HG03139 (cell line): ENCODE measurements at regions not wholly inside any gene's neighbourhood (a gene's known extent, or its start where the extent isn't known, plus 50 kb on each side); places are given as distances from the start of the nearest gene placed in this dataset.

Experiments used
- ATAC-seq: cut with Tn5 transposase; IDR thresholded peaks from one replicate; pipeline ENCODE4 v1.9.1; 2021; ENCODE audit not compliant: unreplicated experiment

- no peak for ATAC-seq
These were observed 322.3 kb downstream of the KCNS3 start for GRCh38 chr2:18200771-18201170.

- no peak for ATAC-seq
These were observed 320.2 kb downstream of the KCNS3 start for GRCh38 chr2:18198677-18199076.

GRCh38 chr2:18194161-18194560, 315.7 kb downstream of the KCNS3 start:
- ATAC-seq = no peak

DNA sequence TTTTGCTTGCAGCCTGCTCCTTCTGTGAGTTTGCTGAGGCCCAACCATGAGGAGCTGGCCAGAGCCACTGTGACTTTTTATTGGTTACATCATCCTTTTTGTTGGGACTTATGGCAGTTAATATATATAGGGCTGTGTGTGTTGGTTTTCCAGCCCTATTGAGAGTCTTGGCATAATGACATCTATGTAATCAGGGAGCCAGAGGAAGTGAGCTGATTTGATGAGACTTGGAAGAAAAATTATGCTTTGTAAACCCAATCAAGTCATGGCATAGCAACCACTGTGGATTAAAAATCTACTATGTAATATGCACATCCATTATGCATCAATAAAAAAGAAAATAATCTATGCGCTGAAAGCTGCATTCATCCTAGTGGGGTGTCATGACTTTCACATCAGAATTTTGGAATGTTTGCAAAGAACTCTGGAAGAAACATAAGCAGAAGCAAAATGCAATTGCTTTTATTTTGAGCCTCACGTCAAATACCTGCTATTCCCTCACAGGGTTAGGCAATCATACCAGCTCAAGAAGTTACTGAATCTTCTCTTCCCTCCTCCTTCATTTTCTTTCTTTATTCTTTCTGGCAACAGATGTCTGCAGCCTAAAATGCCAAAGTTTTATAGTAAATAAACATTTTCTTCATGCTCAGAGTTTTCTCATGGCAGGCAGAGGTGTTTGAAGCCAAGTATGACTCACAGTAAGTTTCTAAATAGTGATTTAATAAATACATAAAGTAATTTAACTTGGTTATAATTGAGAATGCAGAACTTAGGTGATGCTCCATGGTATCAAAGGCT, 308.5 kb downstream of the KCNS3 start:
- no peak for ATAC-seq

GRCh38 chr2:18182861-18183260, 304.4 kb downstream of the KCNS3 start:
- ATAC-seq = no peak

GRCh38 chr2:18180912-18181311, 302.4 kb downstream of the KCNS3 start:
- ATAC-seq = no peak

- no peak for ATAC-seq
These were observed 301.7 kb downstream of the KCNS3 start for GRCh38 chr2:18180031-18180610.

DNA sequence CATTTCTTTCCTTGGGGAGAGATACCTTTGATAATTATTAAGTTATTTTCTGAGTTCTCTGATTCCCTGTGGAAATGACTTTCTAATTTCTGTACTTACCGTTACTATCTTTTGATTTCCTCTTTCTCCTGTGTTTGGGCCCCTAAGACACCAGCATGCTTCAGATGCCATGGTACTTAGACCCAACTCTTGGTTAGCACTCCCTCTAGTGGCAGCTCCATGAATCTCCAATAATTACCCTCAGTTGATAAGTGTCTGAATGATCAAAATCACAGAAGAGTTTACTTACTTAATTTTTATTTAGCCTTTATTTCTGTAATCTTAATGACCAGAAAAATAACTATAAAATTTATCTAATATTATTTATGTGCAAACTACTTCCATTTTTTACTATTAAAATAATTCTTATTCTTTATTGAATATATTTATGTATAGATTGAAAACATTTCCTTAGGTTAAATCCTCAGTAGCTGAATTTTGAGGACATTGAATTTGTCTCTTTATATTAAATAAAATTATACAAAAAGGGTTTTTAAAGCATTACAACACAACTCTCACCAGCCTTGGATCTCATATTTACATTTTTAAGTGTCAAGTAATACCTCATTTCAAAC, 300.4 kb downstream of the KCNS3 start:
- peak; percentile 68 for ATAC-seq

DNA sequence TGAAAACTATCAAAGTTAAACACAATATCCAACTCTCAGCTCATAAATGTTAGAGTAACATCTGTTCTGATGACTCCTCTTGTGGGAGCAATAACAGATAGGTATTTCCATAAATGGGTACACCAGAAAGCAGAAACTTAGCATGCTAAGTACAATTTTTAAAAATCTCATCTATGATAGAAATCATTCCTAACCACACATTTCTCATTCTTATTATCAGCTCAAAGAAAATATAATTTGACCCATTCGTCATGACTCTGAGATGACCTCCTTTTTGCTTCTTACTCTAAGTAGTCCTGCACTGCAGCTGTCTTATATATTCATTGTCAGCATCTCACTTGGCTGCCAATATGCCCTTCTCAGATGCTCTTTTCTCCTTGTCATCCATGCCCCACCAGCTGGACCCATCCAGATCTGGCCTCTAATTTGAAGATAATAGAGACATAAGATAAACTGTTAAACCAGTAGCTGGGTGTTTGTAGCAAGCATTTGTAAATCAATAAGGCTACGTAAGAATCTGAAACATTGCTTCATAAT, 298.3 kb downstream of the KCNS3 start:
- no peak for ATAC-seq

DNA sequence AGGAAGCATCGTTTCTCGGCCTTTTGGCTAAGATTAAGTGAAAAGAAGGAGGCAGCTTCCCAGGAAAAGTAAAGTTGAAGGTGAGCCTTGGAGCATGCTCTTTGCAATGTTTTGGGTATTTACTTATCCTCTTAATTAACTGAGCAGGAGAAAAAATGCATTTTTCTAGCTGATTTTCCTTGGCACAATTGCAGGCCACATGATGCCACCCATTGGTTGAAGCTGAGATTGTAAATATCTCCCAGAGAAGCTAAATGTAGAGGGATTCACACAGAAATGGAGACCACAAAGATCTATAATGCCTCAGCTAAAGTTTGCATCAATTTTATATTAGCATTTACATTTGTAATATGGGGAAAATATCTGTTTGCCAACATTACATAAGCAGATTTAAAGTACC, 294.1 kb downstream of the KCNS3 start:
- no peak for ATAC-seq

DNA sequence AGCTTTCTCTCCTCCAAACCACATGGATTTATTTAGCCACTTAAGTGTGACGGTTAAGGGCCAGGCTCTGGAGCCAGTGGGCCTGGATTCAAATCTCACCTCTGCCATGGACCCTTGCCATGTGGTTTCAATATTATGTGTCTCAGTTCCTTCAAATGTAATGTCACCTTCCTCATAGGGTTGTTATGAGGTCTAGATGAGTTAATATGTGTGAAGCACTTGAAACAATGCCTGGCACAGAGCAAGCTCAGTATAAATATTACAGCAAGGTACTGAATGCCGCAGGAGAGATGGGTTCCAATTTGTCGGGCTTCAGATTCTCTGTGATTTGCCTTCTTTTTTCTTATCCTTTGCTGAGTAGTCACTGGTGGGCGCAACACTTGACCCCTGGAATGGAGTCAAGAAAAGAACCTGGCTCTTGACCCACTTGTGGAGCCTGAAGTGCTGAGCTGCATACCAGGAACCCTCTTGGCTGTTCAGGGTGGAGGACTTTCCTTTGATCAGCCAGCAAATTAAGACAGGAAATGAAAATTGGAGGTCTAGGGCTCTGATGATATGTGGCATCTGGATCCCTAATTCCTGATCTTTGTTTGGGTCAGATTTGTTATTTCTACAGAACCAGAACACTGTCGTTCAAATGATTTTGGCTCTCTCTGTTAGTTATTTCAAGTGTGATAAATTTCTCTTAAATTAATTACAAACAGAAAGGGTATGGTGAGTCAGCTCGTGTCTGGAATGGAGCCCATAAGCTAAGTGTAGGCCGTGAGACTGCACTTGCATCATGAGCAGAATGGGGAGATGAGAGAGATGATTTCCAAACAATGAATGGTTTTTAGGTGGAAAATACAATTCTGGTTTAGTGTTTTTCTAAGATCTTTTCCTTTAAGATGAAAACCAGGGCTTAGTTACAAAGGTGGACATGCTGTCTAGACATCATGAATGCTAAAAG, 293.0 kb downstream of the KCNS3 start:
- ATAC-seq = no peak

GRCh38 chr2:18170642-18171041, 292.2 kb downstream of the KCNS3 start:
- ATAC-seq = no peak

DNA sequence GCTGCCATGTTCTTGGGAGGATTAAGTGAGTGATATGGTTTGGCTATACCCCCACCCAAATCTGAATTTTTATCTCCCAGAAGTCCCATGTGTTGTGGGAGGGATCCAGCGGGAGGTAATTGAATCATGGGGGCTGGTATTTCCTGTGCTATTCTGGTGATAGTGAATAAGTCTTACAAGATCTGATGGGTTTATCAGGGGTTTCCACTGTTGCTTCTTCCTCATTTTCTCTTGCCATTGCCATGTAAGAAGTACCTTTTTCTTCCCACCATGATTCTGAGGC, 291.4 kb downstream of the KCNS3 start:
- no peak for ATAC-seq

DNA sequence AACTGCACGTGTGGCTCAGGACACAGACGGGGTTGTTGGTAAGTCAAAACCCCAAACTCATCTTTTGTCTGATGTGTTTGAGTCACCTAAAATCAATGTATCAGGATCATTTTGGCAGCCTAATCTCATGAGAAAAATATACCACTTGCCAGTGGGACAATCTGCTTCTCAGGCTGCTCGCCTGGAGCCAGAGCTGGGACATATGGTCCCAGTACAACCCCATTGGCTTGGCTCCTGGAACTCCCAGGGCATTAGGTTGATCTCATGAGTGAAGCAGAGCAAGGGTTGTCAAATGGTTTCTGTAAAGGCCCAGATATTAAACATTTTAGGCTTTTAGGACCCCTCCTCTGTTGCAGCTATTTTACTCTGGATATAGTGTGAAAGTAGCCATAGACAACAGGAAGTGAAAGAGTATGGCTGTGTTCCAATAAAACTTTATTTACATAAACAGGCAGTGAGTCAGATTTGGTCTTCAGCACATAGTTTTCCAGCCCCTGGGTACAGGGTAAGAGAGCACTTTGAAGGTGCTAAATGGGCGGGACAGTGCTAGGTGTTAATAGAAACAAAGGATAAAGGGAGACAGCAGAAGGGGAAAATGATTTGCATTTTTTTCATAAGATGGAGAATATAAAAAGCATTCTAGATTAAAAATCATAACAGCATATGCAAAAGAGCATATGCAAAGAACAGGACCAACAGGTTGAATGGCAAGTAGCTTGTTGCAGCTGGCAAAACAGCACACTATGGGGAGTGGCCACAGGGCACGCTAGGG, 290.8 kb downstream of the KCNS3 start:
- ATAC-seq = no peak

GRCh38 chr2:18167871-18168270, 289.4 kb downstream of the KCNS3 start:
- ATAC-seq = no peak

DNA sequence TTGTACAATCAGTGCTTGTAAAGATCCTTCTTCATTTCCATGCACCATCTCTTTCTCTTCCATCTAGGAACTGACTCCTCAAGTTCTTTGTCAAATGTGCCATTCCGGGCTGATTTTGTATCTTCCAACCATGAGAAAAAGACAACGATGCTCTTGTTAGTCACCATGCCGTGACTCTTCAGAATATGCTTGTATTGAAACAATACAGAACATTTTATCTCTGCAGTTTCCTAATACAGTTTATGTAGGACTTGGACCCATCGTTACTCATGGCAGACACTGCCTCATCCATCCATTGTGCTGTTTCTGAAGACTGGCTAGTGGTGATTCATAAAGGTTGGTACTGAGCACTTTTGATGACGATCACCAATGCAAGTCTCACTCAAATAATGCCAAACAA, 283.2 kb downstream of the KCNS3 start:
- ATAC-seq = no peak

GRCh38 chr2:18159896-18160295, 281.4 kb downstream of the KCNS3 start:
- no peak for ATAC-seq

GRCh38 chr2:18156421-18156820, 278.0 kb downstream of the KCNS3 start:
- ATAC-seq = no peak

DNA sequence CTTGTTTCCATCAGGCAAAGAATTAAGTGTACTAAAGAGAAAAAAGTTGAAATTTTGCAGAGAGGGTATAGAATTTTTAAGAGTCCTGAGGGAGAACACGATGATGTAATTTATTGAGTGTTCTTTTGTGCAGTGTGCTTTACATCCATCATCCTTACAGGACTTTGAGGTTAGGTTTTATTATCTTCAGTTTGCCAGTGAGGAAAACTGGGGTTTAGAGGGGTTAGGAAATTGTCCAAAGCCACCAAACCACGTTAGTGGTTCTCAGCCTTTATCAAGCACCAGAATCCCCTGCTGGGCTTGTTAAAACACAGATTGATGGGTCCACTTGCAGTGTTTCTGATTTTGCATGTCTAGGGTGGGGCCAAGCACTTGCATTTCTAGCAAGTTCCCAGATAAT, 277.5 kb downstream of the KCNS3 start:
- ATAC-seq = no peak

DNA sequence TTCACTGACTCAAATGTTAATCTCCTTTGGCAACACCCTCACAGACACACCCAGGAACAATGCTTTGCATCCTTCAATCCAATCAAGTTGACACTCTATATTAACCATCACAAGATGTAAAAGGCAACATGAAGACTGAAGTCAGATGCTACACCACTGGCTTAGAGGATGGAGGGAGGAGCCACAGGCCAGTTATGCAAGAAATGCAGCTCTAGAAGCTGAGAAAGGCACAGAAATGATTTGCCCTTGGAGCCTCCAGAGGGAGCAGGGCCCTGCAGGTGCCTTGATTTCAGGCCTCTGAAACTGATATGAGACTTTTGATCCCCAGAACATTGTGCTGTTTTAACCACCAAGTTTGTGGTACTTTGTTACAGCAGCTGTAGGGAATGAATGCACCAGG, 276.3 kb downstream of the KCNS3 start:
- ATAC-seq = no peak

GRCh38 chr2:18154259-18154658, 275.8 kb downstream of the KCNS3 start:
- ATAC-seq = no peak
